ENCODE measurements at regions not wholly inside any gene's neighbourhood (a gene's known extent, or its start where the extent isn't known, plus 50 kb on each side); places are given as distances from the start of the nearest gene placed in this dataset.

DNA sequence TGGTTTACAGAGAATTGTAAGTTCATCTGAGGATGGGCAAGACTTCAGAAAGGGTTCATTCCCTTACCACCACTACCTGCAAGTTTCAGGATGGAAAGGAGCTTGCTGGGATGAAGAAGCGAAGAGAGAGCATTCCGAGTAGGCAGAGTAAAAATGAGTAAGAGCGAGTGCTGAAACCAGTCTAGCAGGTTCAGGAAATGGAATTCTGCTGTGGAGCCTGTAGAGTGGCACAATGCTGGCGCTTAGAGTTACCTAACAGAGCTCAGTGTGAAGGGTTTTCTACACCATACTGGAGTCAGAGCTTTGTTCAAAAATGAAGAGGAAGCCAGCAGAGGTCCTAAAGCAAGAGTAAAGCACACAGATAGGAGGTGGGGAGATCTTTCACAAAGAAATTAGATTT is 179.2 kb upstream of the ZC3H12C start:
- no peaks in the 10 kb centered on the region for H3K9me3 ChIP-seq (replicated peaks; ENCODE audit: insufficient read depth, low read length)
- no peaks in the 10 kb centered on the region for H3K9me2 ChIP-seq (replicated peaks; ENCODE audit: insufficient read depth, low read length)
- TF ChIP-seq, protein P1, sequence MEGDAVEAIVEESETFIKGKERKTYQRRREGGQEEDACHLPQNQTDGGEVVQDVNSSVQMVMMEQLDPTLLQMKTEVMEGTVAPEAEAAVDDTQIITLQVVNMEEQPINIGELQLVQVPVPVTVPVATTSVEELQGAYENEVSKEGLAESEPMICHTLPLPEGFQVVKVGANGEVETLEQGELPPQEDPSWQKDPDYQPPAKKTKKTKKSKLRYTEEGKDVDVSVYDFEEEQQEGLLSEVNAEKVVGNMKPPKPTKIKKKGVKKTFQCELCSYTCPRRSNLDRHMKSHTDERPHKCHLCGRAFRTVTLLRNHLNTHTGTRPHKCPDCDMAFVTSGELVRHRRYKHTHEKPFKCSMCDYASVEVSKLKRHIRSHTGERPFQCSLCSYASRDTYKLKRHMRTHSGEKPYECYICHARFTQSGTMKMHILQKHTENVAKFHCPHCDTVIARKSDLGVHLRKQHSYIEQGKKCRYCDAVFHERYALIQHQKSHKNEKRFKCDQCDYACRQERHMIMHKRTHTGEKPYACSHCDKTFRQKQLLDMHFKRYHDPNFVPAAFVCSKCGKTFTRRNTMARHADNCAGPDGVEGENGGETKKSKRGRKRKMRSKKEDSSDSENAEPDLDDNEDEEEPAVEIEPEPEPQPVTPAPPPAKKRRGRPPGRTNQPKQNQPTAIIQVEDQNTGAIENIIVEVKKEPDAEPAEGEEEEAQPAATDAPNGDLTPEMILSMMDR (IDR thresholded peaks at IDR 0.05; ENCODE audit: low read length): no peak
- TF ChIP-seq EZH2phosphoT487 (IDR thresholded peaks at IDR 0.05; ENCODE audit: low read length) (no peak), EZH2 (optimal IDR thresholded peaks at IDR 0.05; ENCODE audit: low read depth, low read length) (no peak)
- DNase-seq: no peak
- H3K4me3 ChIP-seq (ENCODE audit: low read length): no peak overlapping the region
- no peak overlapping the region for H3K9ac ChIP-seq (ENCODE audit: low read length)
- H3K79me2 ChIP-seq (ENCODE audit: low read length): no peaks in the 10 kb centered on the region
- H3K4me1 ChIP-seq (ENCODE audit: low read length): 0 out of 2 replicates have a peak, but pooled peaks cover 4% of the 10 kb centered on the region
- no peak overlapping the region for H2AFZ ChIP-seq (ENCODE audit: low read length)
- H3F3A ChIP-seq (ENCODE audit: insufficient read depth, low read length): no peaks in the 10 kb centered on the region
- H4K20me1 ChIP-seq (ENCODE audit: insufficient read depth, low read length): no peaks in the 10 kb centered on the region
- no peak overlapping the region for H3K27ac ChIP-seq (ENCODE audit: low read length)
- H3K27me3 ChIP-seq (replicated peaks; ENCODE audit: insufficient read depth, low read length): no peaks in the 10 kb centered on the region
- H3K36me3 ChIP-seq (replicated peaks; ENCODE audit: insufficient read depth, low read length): no peaks in the 10 kb centered on the region
- no peak overlapping the region for H3K4me2 ChIP-seq (ENCODE audit: low read depth, low read length)

DNA sequence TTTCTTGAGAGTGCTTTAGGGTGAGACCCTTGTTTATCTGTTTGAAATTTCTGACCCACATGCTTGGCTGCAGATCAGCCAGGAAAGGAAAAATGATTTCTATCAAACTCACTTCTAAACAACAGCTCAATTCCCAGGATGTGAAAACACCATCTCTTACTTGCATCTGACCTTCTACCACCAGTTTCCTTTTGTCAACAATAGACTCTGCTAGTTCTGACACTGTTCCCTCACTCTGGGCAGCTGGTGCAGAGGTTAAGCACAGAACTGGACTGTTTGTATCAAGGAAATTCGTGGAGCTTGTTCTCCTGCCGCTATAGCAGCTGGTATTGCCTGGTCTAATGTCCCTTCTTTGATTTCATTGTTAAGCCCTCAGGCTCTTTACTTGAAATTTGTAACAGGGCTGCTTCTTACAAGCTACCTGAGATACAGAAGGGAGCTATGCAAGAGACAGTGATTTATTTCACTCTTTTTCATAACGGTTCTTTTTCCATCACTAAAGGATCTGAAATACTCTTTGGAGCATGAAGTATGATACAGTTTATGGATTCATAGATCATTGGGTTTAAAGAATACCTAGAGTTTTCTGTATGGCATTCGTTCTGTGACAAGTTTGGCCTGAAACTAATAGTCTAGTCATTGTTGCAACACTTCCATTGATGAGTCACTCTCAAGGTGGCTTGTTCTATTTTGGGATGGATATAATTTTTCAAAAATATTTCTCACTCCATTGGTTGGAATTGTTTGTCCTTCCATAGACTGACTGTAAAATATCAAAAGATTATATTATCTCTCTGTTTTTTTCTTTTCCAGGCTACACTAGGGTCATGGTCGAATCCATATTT is 178.2 kb upstream of the ZC3H12C start:
- TF ChIP-seq, protein P1 (IDR thresholded peaks at IDR 0.05; ENCODE audit: low read length): no peak
- TF ChIP-seq EZH2 (optimal IDR thresholded peaks at IDR 0.05; ENCODE audit: low read depth, low read length) (no peak), EZH2phosphoT487 (IDR thresholded peaks at IDR 0.05; ENCODE audit: low read length) (no peak)
- Histone ChIP-seq H3K36me3 (replicated peaks; ENCODE audit: insufficient read depth, low read length) (no peaks in the 10 kb centered on the region), H3F3A (ENCODE audit: insufficient read depth, low read length) (no peaks in the 10 kb centered on the region), H3K9ac (ENCODE audit: low read length) (no peak overlapping the region), H2AFZ (ENCODE audit: low read length) (no peak overlapping the region), H3K4me2 (ENCODE audit: low read depth, low read length) (no peak overlapping the region), H3K79me2 (ENCODE audit: low read length) (no peaks in the 10 kb centered on the region), H3K9me2 (replicated peaks; ENCODE audit: insufficient read depth, low read length) (no peaks in the 10 kb centered on the region), H3K9me3 (replicated peaks; ENCODE audit: insufficient read depth, low read length) (no peaks in the 10 kb centered on the region), H3K27me3 (replicated peaks; ENCODE audit: insufficient read depth, low read length) (no peaks in the 10 kb centered on the region), H3K4me1 (ENCODE audit: low read length) (0 out of 2 replicates have a peak, but pooled peaks cover 4% of the 10 kb centered on the region), H3K4me3 (ENCODE audit: low read length) (no peak overlapping the region), H3K27ac (ENCODE audit: low read length) (no peak overlapping the region), H4K20me1 (ENCODE audit: insufficient read depth, low read length) (no peaks in the 10 kb centered on the region)
- no peak for DNase-seq

DNA sequence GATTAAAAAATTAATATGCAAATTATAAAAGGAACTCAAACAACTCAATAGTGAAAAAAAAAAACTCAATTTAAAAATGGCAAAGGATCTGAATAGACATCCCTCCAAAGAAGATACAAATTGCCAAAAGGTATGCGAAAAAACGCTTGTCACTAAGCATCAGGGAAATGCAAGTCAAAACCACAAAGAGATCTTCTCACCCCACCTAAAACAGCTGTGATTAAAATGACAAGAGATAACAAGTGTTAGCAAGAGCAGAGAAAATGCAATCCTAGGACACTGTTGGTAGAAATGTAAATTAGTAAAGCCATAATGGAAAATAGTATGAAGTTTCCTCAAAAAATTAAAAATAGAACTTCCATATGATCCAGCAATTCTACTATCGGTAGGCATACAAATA is 166.3 kb upstream of the ZC3H12C start:
- no peaks in the 10 kb centered on the region for H3K9me3 ChIP-seq (replicated peaks; ENCODE audit: insufficient read depth, low read length)
- H3K27ac ChIP-seq (ENCODE audit: low read length): no peak overlapping the region
- no peaks in the 10 kb centered on the region for H3K36me3 ChIP-seq (replicated peaks; ENCODE audit: insufficient read depth, low read length)
- no peak overlapping the region for H3K9ac ChIP-seq (ENCODE audit: low read length)
- no peaks in the 10 kb centered on the region for H3K27me3 ChIP-seq (replicated peaks; ENCODE audit: insufficient read depth, low read length)
- H2AFZ ChIP-seq (ENCODE audit: low read length): no peak overlapping the region
- H3K4me2 ChIP-seq (ENCODE audit: low read depth, low read length): no peak overlapping the region
- no peaks in the 10 kb centered on the region for H3K4me1 ChIP-seq (ENCODE audit: low read length)
- no peaks in the 10 kb centered on the region for H4K20me1 ChIP-seq (ENCODE audit: insufficient read depth, low read length)
- H3K9me2 ChIP-seq (replicated peaks; ENCODE audit: insufficient read depth, low read length): no peaks in the 10 kb centered on the region
- DNase-seq: no peak
- TF ChIP-seq EZH2 (optimal IDR thresholded peaks at IDR 0.05; ENCODE audit: low read depth, low read length): no peak
- H3K79me2 ChIP-seq (ENCODE audit: low read length): no peaks in the 10 kb centered on the region
- H3F3A ChIP-seq (ENCODE audit: insufficient read depth, low read length): no peaks in the 10 kb centered on the region
- H3K4me3 ChIP-seq (ENCODE audit: low read length): no peak overlapping the region

DNA sequence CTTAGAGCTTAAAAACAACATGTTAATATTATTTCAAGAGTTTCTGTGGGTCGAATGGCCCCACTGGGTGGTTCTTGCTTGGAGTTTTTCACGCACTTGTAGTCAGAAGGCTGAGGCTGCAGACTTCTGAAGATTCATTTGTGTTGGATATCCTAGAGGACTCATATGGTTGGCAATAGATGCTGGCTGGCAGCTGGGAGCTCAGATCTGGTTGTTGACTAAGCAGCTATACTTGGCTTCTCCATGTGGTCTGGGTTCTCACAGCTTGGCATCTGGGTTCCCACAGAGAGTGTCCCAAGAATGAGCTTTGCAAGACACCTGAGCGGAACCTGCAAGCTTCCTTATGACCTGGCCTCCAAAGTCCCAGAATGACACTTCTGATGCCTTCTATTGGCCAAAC is 163.9 kb upstream of the ZC3H12C start:
- Histone ChIP-seq H3K27ac (ENCODE audit: low read length) (no peak overlapping the region), H4K20me1 (ENCODE audit: insufficient read depth, low read length) (no peaks in the 10 kb centered on the region), H3K9me3 (replicated peaks; ENCODE audit: insufficient read depth, low read length) (no peaks in the 10 kb centered on the region), H3K9me2 (replicated peaks; ENCODE audit: insufficient read depth, low read length) (no peaks in the 10 kb centered on the region), H3K9ac (ENCODE audit: low read length) (no peak overlapping the region), H3K4me1 (ENCODE audit: low read length) (no peaks in the 10 kb centered on the region), H3K4me3 (ENCODE audit: low read length) (no peak overlapping the region), H3K4me2 (ENCODE audit: low read depth, low read length) (no peak overlapping the region), H3K36me3 (replicated peaks; ENCODE audit: insufficient read depth, low read length) (no peaks in the 10 kb centered on the region), H3K27me3 (replicated peaks; ENCODE audit: insufficient read depth, low read length) (no peaks in the 10 kb centered on the region), H3F3A (ENCODE audit: insufficient read depth, low read length) (no peaks in the 10 kb centered on the region), H3K79me2 (ENCODE audit: low read length) (no peaks in the 10 kb centered on the region), H2AFZ (ENCODE audit: low read length) (no peak overlapping the region)
- TF ChIP-seq, protein P1 (IDR thresholded peaks at IDR 0.05; ENCODE audit: low read length): no peak
- TF ChIP-seq EZH2 (optimal IDR thresholded peaks at IDR 0.05; ENCODE audit: low read depth, low read length) (no peak), EZH2phosphoT487 (IDR thresholded peaks at IDR 0.05; ENCODE audit: low read length) (no peak)
- no peak for DNase-seq
